IPS-20b (cell line): ENCODE measurements at regions not wholly inside any gene's neighbourhood (a gene's known extent, or its start where the extent isn't known, plus 50 kb on each side); places are given as distances from the start of the nearest gene placed in this dataset.

ENCODE experiments used
- H3K27ac ChIP-seq: one replicate; pipeline ENCODE4 v1.5.1; 2013; ENCODE audit warnings: low read length
- H3K27me3 ChIP-seq: 2 replicates; pipeline ENCODE4 v1.6.1; 2013; ENCODE audit warnings: mild to moderate bottlenecking, low read length, inconsistent platforms; ENCODE audit not compliant: insufficient read depth
- H3K36me3 ChIP-seq: 2 replicates; pipeline ENCODE4 v1.6.1; 2013; ENCODE audit warnings: low read depth, mild to moderate bottlenecking, inconsistent platforms, low read length, moderate library complexity; ENCODE audit not compliant: insufficient read depth
- H3K4me1 ChIP-seq: 2 replicates; pipeline ENCODE4 v1.6.1; 2013; ENCODE audit warnings: mild to moderate bottlenecking, control low read depth, inconsistent platforms, low read length, moderate library complexity; ENCODE audit not compliant: insufficient read depth
- H3K4me3 ChIP-seq: 2 replicates; pipeline ENCODE4 v1.5.1; 2013; ENCODE audit warnings: mild to moderate bottlenecking, low read length, inconsistent platforms
- H3K9ac ChIP-seq: 2 replicates; pipeline ENCODE4 v1.6.1; 2013; ENCODE audit warnings: low read depth, mild to moderate bottlenecking, inconsistent platforms, low read length, moderate library complexity
- H3K9me3 ChIP-seq: 2 replicates; pipeline ENCODE4 v1.6.1; 2013; ENCODE audit warnings: mild to moderate bottlenecking, low read depth, low read length, inconsistent platforms; ENCODE audit not compliant: insufficient read depth

DNA sequence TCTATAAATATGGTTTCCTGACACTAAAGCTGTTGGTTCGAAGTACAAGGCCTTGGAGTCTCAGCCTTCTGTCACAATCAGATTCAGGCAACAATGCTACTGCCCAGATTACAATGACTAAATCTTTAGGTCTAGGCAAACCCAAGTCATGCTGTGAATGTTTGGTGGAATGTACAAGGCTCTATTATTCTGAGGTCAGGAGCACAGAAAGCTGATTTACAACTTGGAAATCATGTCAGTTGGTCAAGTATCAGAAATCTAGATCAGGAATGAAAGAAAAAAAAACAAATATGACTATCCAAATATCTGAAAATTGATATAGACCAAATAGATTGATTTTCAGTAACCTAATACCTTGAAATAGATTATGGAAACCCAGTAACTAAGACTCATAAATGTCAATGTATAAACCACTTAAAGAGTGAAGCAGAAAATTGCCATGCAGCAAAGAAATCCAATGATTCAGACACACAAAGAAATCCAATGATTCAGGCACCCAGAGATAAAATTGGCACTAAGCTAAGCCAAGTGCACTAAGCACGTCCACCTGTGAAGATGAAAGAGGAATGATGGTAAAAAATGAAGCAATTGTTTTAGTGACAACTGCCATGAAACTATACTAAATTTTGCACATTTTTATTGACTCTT lies 588.0 kb upstream of the TUSC1 start:
- no peak overlapping the region for H3K9ac ChIP-seq
- no peak overlapping the region for H3K27ac ChIP-seq
- no peak overlapping the region for H3K4me3 ChIP-seq
- no peaks in the 10 kb centered on the region for H3K36me3 ChIP-seq
- no peaks in the 10 kb centered on the region for H3K9me3 ChIP-seq
- no peaks in the 10 kb centered on the region for H3K27me3 ChIP-seq
- peaks cover 6% of the 10 kb centered on the region for H3K4me1 ChIP-seq

GRCh38 chr9:26264709-26265601 lies 586.7 kb upstream of the TUSC1 start:
- no peak overlapping the region for H3K27ac ChIP-seq
- peaks cover 6% of the 10 kb centered on the region for H3K4me1 ChIP-seq
- no peaks in the 10 kb centered on the region for H3K27me3 ChIP-seq
- H3K4me3 ChIP-seq: no peak overlapping the region
- H3K9ac ChIP-seq: no peak overlapping the region
- no peaks in the 10 kb centered on the region for H3K9me3 ChIP-seq
- H3K36me3 ChIP-seq: no peaks in the 10 kb centered on the region

- no peaks in the 10 kb centered on the region for H3K9me3 ChIP-seq
- no peaks in the 10 kb centered on the region for H3K27me3 ChIP-seq
- no peak overlapping the region for H3K9ac ChIP-seq
- H3K36me3 ChIP-seq: no peaks in the 10 kb centered on the region
- peaks cover 6% of the 10 kb centered on the region for H3K4me1 ChIP-seq
- H3K4me3 ChIP-seq: no peak overlapping the region
- no peak overlapping the region for H3K27ac ChIP-seq
Observed at GRCh38 chr9:26263478-26263877, 585.2 kb upstream of the TUSC1 start.

- peaks cover 6% of the 10 kb centered on the region for H3K4me1 ChIP-seq
- no peaks in the 10 kb centered on the region for H3K9me3 ChIP-seq
- H3K27ac ChIP-seq: no peak overlapping the region
- no peaks in the 10 kb centered on the region for H3K36me3 ChIP-seq
- no peak overlapping the region for H3K4me3 ChIP-seq
- H3K9ac ChIP-seq: no peak overlapping the region
- no peaks in the 10 kb centered on the region for H3K27me3 ChIP-seq
Observed at GRCh38 chr9:26262421-26263107, 584.3 kb upstream of the TUSC1 start.

DNA sequence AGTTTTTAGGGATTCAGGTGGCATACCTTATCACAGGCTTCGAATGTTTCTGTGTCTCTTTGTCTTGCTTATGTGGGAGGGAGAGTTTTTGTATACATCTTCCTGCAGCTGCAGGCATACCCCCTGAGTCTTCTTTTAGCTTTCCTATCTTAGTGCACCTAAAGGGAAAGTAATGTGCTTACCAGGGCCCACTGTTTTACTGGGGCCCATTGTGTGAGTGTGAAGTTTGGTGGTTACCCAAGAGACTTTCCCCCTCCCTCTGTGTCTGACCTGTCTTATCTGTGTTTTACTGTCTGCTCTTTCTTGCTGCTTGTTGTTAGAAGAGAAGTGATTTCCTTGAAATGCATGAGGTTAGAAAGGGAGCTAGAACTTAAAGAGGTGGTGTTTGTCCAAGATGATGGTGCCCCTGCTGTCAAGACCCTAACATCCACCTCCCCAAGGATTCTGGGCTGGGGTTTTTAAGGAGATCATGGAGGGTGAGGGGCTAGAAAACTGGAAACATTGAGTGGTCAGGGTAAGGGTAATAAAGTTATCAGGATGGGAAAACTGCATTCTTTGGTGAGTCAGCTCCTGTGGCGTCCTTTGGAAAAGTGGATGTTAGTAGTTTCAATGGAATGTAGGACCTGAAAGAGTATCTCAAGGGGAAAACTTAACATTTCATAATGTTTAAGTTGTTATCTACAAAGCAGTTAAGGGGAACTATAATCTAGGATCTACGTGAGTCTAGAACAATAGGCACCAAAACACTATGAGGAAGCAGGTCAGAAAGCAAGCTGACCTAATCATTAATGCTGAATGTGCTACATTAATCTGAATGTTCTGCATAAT lies 583.5 kb upstream of the TUSC1 start:
- H3K4me3 ChIP-seq: no peak overlapping the region
- no peak overlapping the region for H3K27ac ChIP-seq
- H3K9me3 ChIP-seq: no peaks in the 10 kb centered on the region
- H3K27me3 ChIP-seq: no peaks in the 10 kb centered on the region
- no peaks in the 10 kb centered on the region for H3K36me3 ChIP-seq
- H3K4me1 ChIP-seq: peaks cover 6% of the 10 kb centered on the region
- H3K9ac ChIP-seq: no peak overlapping the region

- Histone ChIP-seq H3K27me3 (no peaks in the 10 kb centered on the region), H3K27ac (no peak overlapping the region), H3K9me3 (no peaks in the 10 kb centered on the region), H3K4me3 (no peak overlapping the region), H3K36me3 (no peaks in the 10 kb centered on the region), H3K4me1 (peaks cover 6% of the 10 kb centered on the region), H3K9ac (no peak overlapping the region)
Observed at GRCh38 chr9:26260238-26260637, 582.0 kb upstream of the TUSC1 start.

DNA sequence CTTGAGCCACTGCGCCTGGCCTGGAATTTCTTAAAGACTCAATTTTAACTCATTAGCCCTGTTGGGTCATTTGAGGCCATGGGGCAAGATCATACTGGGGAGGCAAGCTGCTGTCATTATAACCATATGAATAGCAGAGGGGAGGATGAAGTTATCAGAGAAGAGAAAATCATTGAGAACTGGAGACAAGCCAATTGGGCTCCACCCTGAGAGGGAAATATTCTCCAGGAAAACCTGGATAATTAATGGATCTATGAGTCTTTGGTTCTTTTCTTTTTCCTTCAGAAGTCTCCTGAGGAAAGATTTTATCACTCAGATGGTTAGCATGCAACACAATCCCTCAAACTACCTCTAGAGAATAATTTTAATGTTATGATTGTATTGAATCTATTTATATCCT lies 569.6 kb upstream of the TUSC1 start:
- H3K9ac ChIP-seq: no peak overlapping the region
- no peaks in the 10 kb centered on the region for H3K4me1 ChIP-seq
- H3K27ac ChIP-seq: no peak overlapping the region
- H3K4me3 ChIP-seq: no peak overlapping the region
- H3K9me3 ChIP-seq: peaks cover 17% of the 10 kb centered on the region
- no peaks in the 10 kb centered on the region for H3K36me3 ChIP-seq
- H3K27me3 ChIP-seq: no peaks in the 10 kb centered on the region

GRCh38 chr9:26244661-26245451 lies 566.6 kb upstream of the TUSC1 start:
- no peaks in the 10 kb centered on the region for H3K27me3 ChIP-seq
- no peak overlapping the region for H3K27ac ChIP-seq
- H3K36me3 ChIP-seq: no peaks in the 10 kb centered on the region
- H3K4me1 ChIP-seq: no peaks in the 10 kb centered on the region
- H3K4me3 ChIP-seq: no peak overlapping the region
- peaks cover 17% of the 10 kb centered on the region for H3K9me3 ChIP-seq
- no peak overlapping the region for H3K9ac ChIP-seq

GRCh38 chr9:26243726-26244125 lies 565.5 kb upstream of the TUSC1 start:
- H3K4me3 ChIP-seq: no peak overlapping the region
- H3K36me3 ChIP-seq: no peaks in the 10 kb centered on the region
- H3K27ac ChIP-seq: no peak overlapping the region
- no peaks in the 10 kb centered on the region for H3K4me1 ChIP-seq
- peaks cover 6% of the 10 kb centered on the region for H3K9me3 ChIP-seq
- H3K27me3 ChIP-seq: no peaks in the 10 kb centered on the region
- H3K9ac ChIP-seq: no peak overlapping the region

- Histone ChIP-seq H3K36me3 (no peaks in the 10 kb centered on the region), H3K4me1 (no peaks in the 10 kb centered on the region), H3K9me3 (peaks cover under 1% of the 10 kb centered on the region), H3K4me3 (no peak overlapping the region), H3K9ac (no peak overlapping the region), H3K27ac (no peak overlapping the region), H3K27me3 (no peaks in the 10 kb centered on the region)
Observed at GRCh38 chr9:26243029-26243697, 564.9 kb upstream of the TUSC1 start.
